MCF 10A (cell line): ENCODE measurements at regions not wholly inside any gene's neighbourhood (a gene's known extent, or its start where the extent isn't known, plus 50 kb on each side); places are given as distances from the start of the nearest gene placed in this dataset.

ENCODE experiments used
- BruUV-seq: library from RNA; stranded (reverse); fragments of 400-500 nt; replicated peaks from 2 replicates; lab custom pipeline; 2021; lab: Mats Ljungman, UMichigan
- CTCF ChIA-PET: fragments of 300-600 bp; sonication (Branson Sonifier 250); formaldehyde crosslinking; extraction: SDS; loops from one replicate; lab custom pipeline; 2021; ENCODE audit warnings: antibody characterized with exemption, inconsistent platforms; lab: Yijun Ruan, JAX
- POLR2A ChIA-PET: fragments of 300-600, 350-650 bp; sonication (Branson Sonifier 250); formaldehyde crosslinking; extraction: SDS; loops from one replicate; lab custom pipeline; 2020; ENCODE audit warnings: antibody characterized with exemption, inconsistent platforms; lab: Yijun Ruan, JAX
- DNase-seq: peaks from one replicate; pipeline ENCODE4 v3.0.0-alpha.2; 2018; ENCODE audit not compliant: unreplicated experiment
- H3K27ac Mint-ChIP-seq: one replicate; pipeline ENCODE4 v1.8.0; 2022; ENCODE audit warnings: mild to moderate bottlenecking, low read depth, mixed read lengths; ENCODE audit not compliant: unreplicated experiment
- H3K27me3 Mint-ChIP-seq: one replicate; pipeline ENCODE4 v1.8.0; 2022; ENCODE audit warnings: mixed read lengths; ENCODE audit not compliant: insufficient read depth, unreplicated experiment
- H3K36me3 Mint-ChIP-seq: one replicate; pipeline ENCODE4 v1.8.0; 2022; ENCODE audit warnings: mild to moderate bottlenecking, moderate library complexity, mixed read lengths; ENCODE audit not compliant: insufficient read depth, unreplicated experiment
- H3K4me1 Mint-ChIP-seq: one replicate; pipeline ENCODE4 v1.8.0; 2022; ENCODE audit warnings: mixed read lengths; ENCODE audit not compliant: insufficient read depth, unreplicated experiment
- H3K4me3 Mint-ChIP-seq: one replicate; pipeline ENCODE4 v1.8.0; 2022; ENCODE audit warnings: mild to moderate bottlenecking, moderate library complexity, mixed read lengths; ENCODE audit not compliant: unreplicated experiment
- H3K9me3 Mint-ChIP-seq: one replicate; pipeline ENCODE4 v1.8.0; 2022; ENCODE audit warnings: mixed read lengths; ENCODE audit not compliant: unreplicated experiment
- intact Hi-C: fragments of 100-400 bp; cut with micrococcal nuclease; formaldehyde crosslinking; loops from 2 replicates; pipeline ENCODE4 v1.14.1; 2022
- TF ChIP-seq, protein P1 (sequence below): fragments of 200-600 bp; IDR thresholded peaks from one replicate; pipeline ENCODE4 v1.8.0; 2022; ENCODE audit warnings: antibody characterized with exemption, mild to moderate bottlenecking; ENCODE audit not compliant: unreplicated experiment

DNA sequence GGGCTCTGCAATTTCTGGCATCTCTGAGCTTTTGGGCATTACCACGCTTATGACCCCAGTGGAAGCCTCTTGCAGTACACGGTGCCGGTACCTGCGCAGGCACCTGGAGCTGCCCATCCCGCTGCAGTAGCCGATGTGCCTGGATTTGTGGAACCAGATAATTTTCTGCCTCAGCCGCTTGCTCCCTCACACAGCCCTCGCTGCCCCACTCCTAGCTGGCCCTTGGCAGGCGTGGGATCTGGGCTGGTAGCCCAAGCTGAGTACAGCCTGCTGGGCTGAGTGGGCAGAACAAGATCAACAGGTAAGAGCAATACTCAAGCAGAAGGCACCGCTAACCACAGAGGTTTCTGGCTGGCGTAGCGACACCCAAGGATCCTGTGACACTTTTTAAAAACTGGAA, 1808.8 kb upstream of the ACO1 start:
- intact Hi-C loops, result no loop called here
- H3K9me3 Mint-ChIP-seq, result peaks cover 8% of the 10 kb centered on the region
- H3K27ac Mint-ChIP-seq, result no peak overlapping the region
- no peak overlapping the region for H3K4me3 Mint-ChIP-seq
- H3K4me1 Mint-ChIP-seq, result no peaks in the 10 kb centered on the region
- H3K27me3 Mint-ChIP-seq, result peaks cover 9% of the 10 kb centered on the region
- ChIA-PET POLR2A (no interaction called here), CTCF (no interaction called here)
- no TSS peak for BruUV-seq
- no peaks in the 10 kb centered on the region for H3K36me3 Mint-ChIP-seq
- DNase-seq, result no peak
- TF ChIP-seq, protein P1, sequence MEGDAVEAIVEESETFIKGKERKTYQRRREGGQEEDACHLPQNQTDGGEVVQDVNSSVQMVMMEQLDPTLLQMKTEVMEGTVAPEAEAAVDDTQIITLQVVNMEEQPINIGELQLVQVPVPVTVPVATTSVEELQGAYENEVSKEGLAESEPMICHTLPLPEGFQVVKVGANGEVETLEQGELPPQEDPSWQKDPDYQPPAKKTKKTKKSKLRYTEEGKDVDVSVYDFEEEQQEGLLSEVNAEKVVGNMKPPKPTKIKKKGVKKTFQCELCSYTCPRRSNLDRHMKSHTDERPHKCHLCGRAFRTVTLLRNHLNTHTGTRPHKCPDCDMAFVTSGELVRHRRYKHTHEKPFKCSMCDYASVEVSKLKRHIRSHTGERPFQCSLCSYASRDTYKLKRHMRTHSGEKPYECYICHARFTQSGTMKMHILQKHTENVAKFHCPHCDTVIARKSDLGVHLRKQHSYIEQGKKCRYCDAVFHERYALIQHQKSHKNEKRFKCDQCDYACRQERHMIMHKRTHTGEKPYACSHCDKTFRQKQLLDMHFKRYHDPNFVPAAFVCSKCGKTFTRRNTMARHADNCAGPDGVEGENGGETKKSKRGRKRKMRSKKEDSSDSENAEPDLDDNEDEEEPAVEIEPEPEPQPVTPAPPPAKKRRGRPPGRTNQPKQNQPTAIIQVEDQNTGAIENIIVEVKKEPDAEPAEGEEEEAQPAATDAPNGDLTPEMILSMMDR, result no peak

DNA sequence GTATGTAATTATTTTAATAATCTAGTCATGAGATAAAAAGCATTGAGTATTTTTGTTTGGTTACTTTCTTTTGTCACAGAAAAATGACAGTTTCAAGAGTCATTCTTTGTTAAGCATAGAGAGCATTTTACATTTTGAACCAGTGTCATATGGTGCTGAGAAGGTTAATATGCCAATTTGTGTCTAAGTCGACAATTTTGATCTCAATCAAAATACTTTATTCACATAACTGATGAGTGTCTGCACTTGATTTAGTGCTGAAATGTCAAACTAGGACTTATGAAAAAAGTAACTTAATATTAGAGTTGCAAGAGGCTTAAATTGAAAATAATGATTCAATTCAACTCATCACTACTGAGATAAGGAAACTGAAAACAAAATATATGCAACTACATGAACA, 1804.6 kb upstream of the ACO1 start:
- DNase-seq, result no peak
- Mint-ChIP-seq H3K36me3 (no peaks in the 10 kb centered on the region), H3K9me3 (no peaks in the 10 kb centered on the region), H3K27ac (no peak overlapping the region), H3K4me3 (no peak overlapping the region), H3K4me1 (no peaks in the 10 kb centered on the region), H3K27me3 (peaks cover 27% of the 10 kb centered on the region)
- CTCF ChIA-PET, result no interaction called here
- TF ChIP-seq, protein P1, result no peak
- intact Hi-C loops, result no loop called here
- POLR2A ChIA-PET, result no interaction called here
- no TSS peak for BruUV-seq

DNA sequence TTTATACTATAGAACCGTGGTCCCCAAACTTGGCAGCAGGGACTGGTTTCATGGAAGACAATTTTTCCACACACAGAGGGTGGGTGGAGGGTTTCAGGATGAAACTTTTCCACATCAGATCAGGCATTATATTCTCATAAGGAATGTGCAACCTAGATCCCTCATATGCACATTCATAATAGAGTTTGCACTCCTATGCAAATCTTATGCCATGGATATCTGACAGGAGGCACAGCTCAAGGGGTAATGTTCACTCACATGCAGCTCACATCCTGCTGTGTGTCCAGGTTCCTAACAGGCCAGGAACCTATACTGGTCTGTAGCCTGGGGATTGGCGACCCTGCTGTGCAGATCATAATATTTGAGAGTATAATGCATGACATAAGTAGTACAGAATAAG, 1802.2 kb upstream of the ACO1 start:
- TF ChIP-seq, protein P1, result no peak
- no TSS peak for BruUV-seq
- H3K4me3 Mint-ChIP-seq, result no peak overlapping the region
- no peaks in the 10 kb centered on the region for H3K9me3 Mint-ChIP-seq
- H3K36me3 Mint-ChIP-seq, result no peaks in the 10 kb centered on the region
- H3K27me3 Mint-ChIP-seq, result peaks cover 35% of the 10 kb centered on the region
- no peak for DNase-seq
- H3K27ac Mint-ChIP-seq, result no peak overlapping the region
- ChIA-PET CTCF (interaction anchor here (0.6 kb wide), 2 partner anchors 194 to 195 kb away, joined by 3 read pairs; no protein-coding TSS in a partner anchor), POLR2A (no interaction called here)
- no peaks in the 10 kb centered on the region for H3K4me1 Mint-ChIP-seq
- intact Hi-C loops, result no loop called here

DNA sequence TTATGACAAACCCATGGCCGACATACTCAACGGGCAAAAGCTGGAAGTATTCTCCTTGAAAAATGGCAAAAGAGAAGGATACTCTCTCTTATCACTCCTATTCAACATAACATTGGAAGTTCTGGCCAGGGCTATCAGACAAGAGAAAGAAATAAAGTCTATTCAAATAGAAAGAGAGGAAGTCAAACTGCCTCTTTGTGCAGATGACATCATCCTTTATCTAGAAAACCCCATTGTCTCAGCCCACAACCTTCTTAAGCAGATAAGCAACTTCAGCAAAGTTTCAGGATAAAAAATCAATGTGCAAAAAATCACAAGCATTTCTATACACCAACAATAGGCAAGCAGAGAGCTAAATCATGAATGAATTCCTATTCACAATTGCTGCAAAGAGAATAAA, 1799.9 kb upstream of the ACO1 start:
- H3K4me1 Mint-ChIP-seq, result no peaks in the 10 kb centered on the region
- H3K4me3 Mint-ChIP-seq, result no peak overlapping the region
- DNase-seq, result no peak
- intact Hi-C loops, result no loop called here
- CTCF ChIA-PET, result no interaction called here
- POLR2A ChIA-PET, result no interaction called here
- H3K36me3 Mint-ChIP-seq, result no peaks in the 10 kb centered on the region
- H3K27ac Mint-ChIP-seq, result no peak overlapping the region
- no peaks in the 10 kb centered on the region for H3K9me3 Mint-ChIP-seq
- BruUV-seq, result no TSS peak
- peaks cover 35% of the 10 kb centered on the region for H3K27me3 Mint-ChIP-seq
- TF ChIP-seq, protein P1, result no peak
